PC-3 (cell line): ENCODE measurements at regions not wholly inside any gene's neighbourhood (a gene's known extent, or its start where the extent isn't known, plus 50 kb on each side); places are given as distances from the start of the nearest gene placed in this dataset.
"Not testable (repeated sequence)": the region's sequence is repeated elsewhere in the genome, so short reads cannot be mapped to it uniquely, and the experiment has no call there.

ENCODE experiments used
- EZH2 ChIP-seq: fragments of 300-600 bp; sonication (generic); IDR thresholded peaks from one replicate; pipeline ENCODE4 v1.6.1; 2017; ENCODE audit warnings: antibody characterized with exemption, mild to moderate bottlenecking, low read length; ENCODE audit not compliant: unreplicated experiment
- EZH2phosphoT487 ChIP-seq: fragments of 300-600 bp; sonication (generic); IDR thresholded peaks from 2 replicates; pipeline ENCODE4 v1.6.1; 2018; ENCODE audit warnings: mild to moderate bottlenecking, antibody characterized with exemption, low read length, borderline replicate concordance
- TF ChIP-seq, protein P1 (sequence below): fragments of 300-600 bp; sonication (generic); conservative IDR thresholded peaks from 2 replicates; pipeline ENCODE4 v1.5.1; 2017; ENCODE audit warnings: antibody characterized with exemption, low read depth, mild to moderate bottlenecking, low read length

DNA sequence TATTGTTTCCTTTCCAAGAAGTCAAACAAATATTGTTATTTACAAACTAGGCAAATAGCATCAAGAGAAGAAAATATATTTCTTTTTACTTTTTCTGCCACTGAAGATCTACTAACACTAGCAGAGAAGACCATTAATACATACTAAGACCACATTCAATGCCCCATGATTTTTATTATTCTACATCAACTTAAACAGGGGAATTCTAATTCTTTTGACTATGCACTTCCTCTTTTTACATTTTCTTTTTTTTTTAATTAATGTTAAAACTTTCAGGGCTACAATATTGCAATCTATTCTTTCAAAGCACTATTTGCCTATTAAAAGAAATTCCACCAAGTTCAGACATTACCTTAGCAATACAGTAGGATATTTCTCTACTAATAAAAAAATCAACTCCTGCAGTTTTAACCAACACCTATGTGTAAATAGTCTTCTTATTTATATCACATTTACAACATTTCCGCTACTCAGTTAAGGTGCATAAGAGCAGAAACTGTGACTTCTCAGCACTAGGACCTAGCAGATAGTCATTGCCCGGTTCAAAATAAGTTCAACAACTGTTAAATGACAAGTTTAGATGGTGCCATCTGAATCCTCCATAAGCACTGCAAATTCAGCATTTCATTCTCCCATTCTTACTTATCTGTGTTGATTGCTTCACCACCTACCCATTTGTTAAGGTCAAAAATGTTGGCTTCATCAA is 513.5 kb downstream of the TTLL7 start:
- TF ChIP-seq, protein P1, sequence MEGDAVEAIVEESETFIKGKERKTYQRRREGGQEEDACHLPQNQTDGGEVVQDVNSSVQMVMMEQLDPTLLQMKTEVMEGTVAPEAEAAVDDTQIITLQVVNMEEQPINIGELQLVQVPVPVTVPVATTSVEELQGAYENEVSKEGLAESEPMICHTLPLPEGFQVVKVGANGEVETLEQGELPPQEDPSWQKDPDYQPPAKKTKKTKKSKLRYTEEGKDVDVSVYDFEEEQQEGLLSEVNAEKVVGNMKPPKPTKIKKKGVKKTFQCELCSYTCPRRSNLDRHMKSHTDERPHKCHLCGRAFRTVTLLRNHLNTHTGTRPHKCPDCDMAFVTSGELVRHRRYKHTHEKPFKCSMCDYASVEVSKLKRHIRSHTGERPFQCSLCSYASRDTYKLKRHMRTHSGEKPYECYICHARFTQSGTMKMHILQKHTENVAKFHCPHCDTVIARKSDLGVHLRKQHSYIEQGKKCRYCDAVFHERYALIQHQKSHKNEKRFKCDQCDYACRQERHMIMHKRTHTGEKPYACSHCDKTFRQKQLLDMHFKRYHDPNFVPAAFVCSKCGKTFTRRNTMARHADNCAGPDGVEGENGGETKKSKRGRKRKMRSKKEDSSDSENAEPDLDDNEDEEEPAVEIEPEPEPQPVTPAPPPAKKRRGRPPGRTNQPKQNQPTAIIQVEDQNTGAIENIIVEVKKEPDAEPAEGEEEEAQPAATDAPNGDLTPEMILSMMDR: not testable (repeated sequence)
- not testable (repeated sequence) for TF ChIP-seq EZH2, EZH2phosphoT487
